GM21367 (cell line): ENCODE measurements at regions not wholly inside any gene's neighbourhood (a gene's known extent, or its start where the extent isn't known, plus 50 kb on each side); places are given as distances from the start of the nearest gene placed in this dataset.

Experiments
- ATAC-seq: cut with Tn5 transposase; IDR thresholded peaks from one replicate; pipeline ENCODE4 v1.9.1; 2021; ENCODE audit not compliant: unreplicated experiment

- no peak for ATAC-seq
Measured at GRCh38 chr4:120434756-120435155, 368.1 kb upstream of the MAD2L1 start.

GRCh38 chr4:120432301-120432860, 365.7 kb upstream of the MAD2L1 start:
- no peak for ATAC-seq

GRCh38 chr4:120431180-120431579, 364.5 kb upstream of the MAD2L1 start:
- no peak for ATAC-seq

- no peak for ATAC-seq
Measured at GRCh38 chr4:120418146-120418545, 351.5 kb upstream of the MAD2L1 start.

- ATAC-seq, result no peak
Measured at GRCh38 chr4:120415896-120416295, 349.2 kb upstream of the MAD2L1 start.

GRCh38 chr4:120406960-120407359, 340.3 kb upstream of the MAD2L1 start:
- ATAC-seq, result no peak

- no peak for ATAC-seq
Measured at GRCh38 chr4:120403296-120403695, 336.6 kb upstream of the MAD2L1 start.

GRCh38 chr4:120400441-120400840, 333.8 kb upstream of the MAD2L1 start:
- ATAC-seq, result no peak

GRCh38 chr4:120399826-120400225, 333.2 kb upstream of the MAD2L1 start:
- no peak for ATAC-seq

GRCh38 chr4:120395746-120396145, 329.1 kb upstream of the MAD2L1 start:
- ATAC-seq, result no peak

- ATAC-seq, result no peak
Measured at GRCh38 chr4:120355881-120356280, 289.2 kb upstream of the MAD2L1 start.

GRCh38 chr4:120354381-120354780, 287.7 kb upstream of the MAD2L1 start:
- ATAC-seq, result no peak

GRCh38 chr4:120353235-120353634, 286.6 kb upstream of the MAD2L1 start:
- no peak for ATAC-seq

GRCh38 chr4:120352739-120353138, 286.1 kb upstream of the MAD2L1 start:
- no peak for ATAC-seq

- no peak for ATAC-seq
Measured at GRCh38 chr4:120348948-120349347, 282.3 kb upstream of the MAD2L1 start.

- no peak for ATAC-seq
Measured at GRCh38 chr4:120348521-120348920, 281.9 kb upstream of the MAD2L1 start.

- no peak for ATAC-seq
Measured at GRCh38 chr4:120331486-120332370, 265.1 kb upstream of the MAD2L1 start.

- ATAC-seq, result no peak
Measured at GRCh38 chr4:120329386-120329785, 262.7 kb upstream of the MAD2L1 start.

GRCh38 chr4:120327276-120327675, 260.6 kb upstream of the MAD2L1 start:
- ATAC-seq, result no peak

- ATAC-seq, result no peak
Measured at GRCh38 chr4:120319046-120319767, 252.6 kb upstream of the MAD2L1 start.

- no peak for ATAC-seq
Measured at GRCh38 chr4:120318196-120318846, 251.7 kb upstream of the MAD2L1 start.
